Adrenal gland (tissue), 5 donors: ENCODE measurements at regions not wholly inside any gene's neighbourhood (a gene's known extent, or its start where the extent isn't known, plus 50 kb on each side); places are given as distances from the start of the nearest gene placed in this dataset.

Experiments
- POLR2A ChIP-seq, 2 donors: fragments of 450-650 bp; IDR thresholded peaks; one replicate each; pipeline ENCODE4 v1.6.1; 2017; ENCODE audit warnings: antibody characterized with exemption in 2 of 2, mild to moderate bottlenecking in 2 of 2, moderate library complexity in 1 of 2
- TF ChIP-seq, protein P1 (sequence below), 6 experiments: fragments of 450-650 bp in 4 of 6; fragments of 200-600 bp in 2 of 6; sonication (generic) in 1 of 6; IDR thresholded peaks; 1 replicate in 5 of 6; 2 replicates in 1 of 6; pipeline versions ENCODE4 v1.5.1 to v1.8.0; 2016 to 2021; ENCODE audit warnings: antibody characterized with exemption in 6 of 6, mild to moderate bottlenecking in 2 of 6, moderate library complexity in 1 of 6
- donor health status: DM: no; HTN: no; CAD: no.

DNA sequence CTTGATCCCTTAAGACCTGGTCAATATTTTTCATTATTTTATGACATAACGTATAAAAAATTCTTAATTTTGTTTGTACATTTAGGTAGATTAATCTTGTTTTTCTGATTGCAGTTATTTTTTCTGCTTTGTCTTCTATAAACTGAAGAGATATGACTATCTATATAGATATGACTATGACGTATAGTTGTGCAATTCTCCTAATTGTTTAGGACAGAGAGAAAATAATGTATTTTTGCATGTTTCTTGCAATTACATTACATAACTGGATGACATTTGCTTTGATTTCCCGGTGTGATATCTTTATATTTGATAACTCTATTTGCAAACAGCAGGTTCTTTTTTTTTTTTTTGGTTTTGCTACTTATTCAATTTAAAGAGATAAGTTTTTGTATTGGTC is 310.2 kb upstream of the REG3G start:
- TF ChIP-seq, protein P1, sequence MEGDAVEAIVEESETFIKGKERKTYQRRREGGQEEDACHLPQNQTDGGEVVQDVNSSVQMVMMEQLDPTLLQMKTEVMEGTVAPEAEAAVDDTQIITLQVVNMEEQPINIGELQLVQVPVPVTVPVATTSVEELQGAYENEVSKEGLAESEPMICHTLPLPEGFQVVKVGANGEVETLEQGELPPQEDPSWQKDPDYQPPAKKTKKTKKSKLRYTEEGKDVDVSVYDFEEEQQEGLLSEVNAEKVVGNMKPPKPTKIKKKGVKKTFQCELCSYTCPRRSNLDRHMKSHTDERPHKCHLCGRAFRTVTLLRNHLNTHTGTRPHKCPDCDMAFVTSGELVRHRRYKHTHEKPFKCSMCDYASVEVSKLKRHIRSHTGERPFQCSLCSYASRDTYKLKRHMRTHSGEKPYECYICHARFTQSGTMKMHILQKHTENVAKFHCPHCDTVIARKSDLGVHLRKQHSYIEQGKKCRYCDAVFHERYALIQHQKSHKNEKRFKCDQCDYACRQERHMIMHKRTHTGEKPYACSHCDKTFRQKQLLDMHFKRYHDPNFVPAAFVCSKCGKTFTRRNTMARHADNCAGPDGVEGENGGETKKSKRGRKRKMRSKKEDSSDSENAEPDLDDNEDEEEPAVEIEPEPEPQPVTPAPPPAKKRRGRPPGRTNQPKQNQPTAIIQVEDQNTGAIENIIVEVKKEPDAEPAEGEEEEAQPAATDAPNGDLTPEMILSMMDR (IDR thresholded peaks at IDR 0.05): no peak
- no peak for TF ChIP-seq POLR2A (IDR thresholded peaks at IDR 0.05)
